Endothelial cell of umbilical vein (primary cell): ENCODE measurements at regions not wholly inside any gene's neighbourhood (a gene's known extent, or its start where the extent isn't known, plus 50 kb on each side); places are given as distances from the start of the nearest gene placed in this dataset.

Source experiments
- BruUV-seq: library from RNA; stranded (reverse); fragments of 400-500 nt; replicated peaks from 2 replicates; lab custom pipeline; 2021; lab: Mats Ljungman, UMichigan
- CTCF ChIA-PET: fragments of 300-600, 350-600 bp; sonication (Branson Sonifier 250); formaldehyde crosslinking; loops from one replicate; lab custom pipeline; 2021; ENCODE audit warnings: antibody characterized with exemption, inconsistent platforms; lab: Charles Lee
- POLR2A ChIA-PET: fragments of 300-600, 350-600 bp; sonication (Branson Sonifier 250); formaldehyde crosslinking; loops from one replicate; lab custom pipeline; 2021; ENCODE audit warnings: antibody characterized with exemption, inconsistent platforms; lab: Charles Lee
- DNase-seq: peaks from one replicate; pipeline ENCODE4 v3.0.0-alpha.2; 2011; ENCODE audit warnings: low read depth, low spot score
- FAIRE-seq: peaks from 2 replicates; lab custom pipeline; 2011; peaks lifted over from hg19 to GRCh38; lab: Jason Lieb, UNC
- H2AFZ ChIP-seq: 2 replicates; pipeline ENCODE4 v1.6.0; 2012; ENCODE audit warnings: low read depth, low read length, control low read depth, inconsistent platforms
- H3K27ac ChIP-seq: 2 replicates; pipeline ENCODE4 v1.5.1; 2011; ENCODE audit warnings: low read depth, mild to moderate bottlenecking, control low read depth, low read length, moderate library complexity; ENCODE audit not compliant: insufficient read depth
- H3K27me3 ChIP-seq, 2 experiments: 2 replicates each; pipeline versions ENCODE4 v1.6.0 to v1.6.1; 2011; ENCODE audit warnings: low read length in 2 of 2, mixed read lengths in 1 of 2; ENCODE audit not compliant: control insufficient read depth in 2 of 2, insufficient read depth in 2 of 2
- H3K36me3 ChIP-seq, 2 experiments: 2 replicates in 1 of 2; 3 replicates in 1 of 2; pipeline ENCODE4 v1.5.1; 2011; ENCODE audit warnings: low read length in 2 of 2, mild to moderate bottlenecking in 1 of 2, moderate library complexity in 1 of 2; ENCODE audit not compliant: control insufficient read depth in 2 of 2, insufficient read depth in 2 of 2; ENCODE audit errors: extremely low read depth in 1 of 2
- H3K4me1 ChIP-seq: 3 replicates; pipeline ENCODE4 v1.5.1; 2011; ENCODE audit warnings: mild to moderate bottlenecking, low read length; ENCODE audit not compliant: control insufficient read depth, insufficient read depth; ENCODE audit errors: extremely low read depth
- H3K4me2 ChIP-seq: 2 replicates; pipeline ENCODE4 v1.6.1; 2011; ENCODE audit warnings: low read length, control low read depth, mixed read lengths; ENCODE audit not compliant: insufficient read depth
- H3K4me3 ChIP-seq, 3 experiments: fragments of 200-600 bp in 1 of 3; sonication (generic), shearing (Covaris generic) in 1 of 3; replicated peaks in 1 of 3; 2 replicates each; pipeline ENCODE4 v1.5.1; 2011 to 2016; ENCODE audit warnings: control low read depth in 3 of 3, low read length in 3 of 3, mild to moderate bottlenecking in 2 of 3, inconsistent platforms in 1 of 3, low read depth in 1 of 3, moderate library complexity in 1 of 3; ENCODE audit not compliant: insufficient read depth in 1 of 3
- H3K79me2 ChIP-seq: 2 replicates; pipeline ENCODE4 v1.6.0; 2012; ENCODE audit warnings: low read length, inconsistent platforms; ENCODE audit not compliant: control insufficient read depth, insufficient read depth
- H3K9ac ChIP-seq: replicated peaks from 2 replicates; pipeline ENCODE3; 2011; ENCODE audit warnings: low read length, control low read depth; ENCODE audit not compliant: insufficient read depth; ENCODE audit errors: extremely low read depth
- H3K9me1 ChIP-seq: replicated peaks from 3 replicates; pipeline ENCODE4 v1.6.0; 2011; ENCODE audit warnings: mild to moderate bottlenecking, low read length; ENCODE audit not compliant: control insufficient read depth, insufficient read depth; ENCODE audit errors: extremely low read depth
- H3K9me3 ChIP-seq: replicated peaks from 2 replicates; pipeline ENCODE4 v1.5.1; 2012; ENCODE audit warnings: low read length, inconsistent platforms; ENCODE audit not compliant: control insufficient read depth, insufficient read depth
- H4K20me1 ChIP-seq: replicated peaks from 2 replicates; pipeline ENCODE3; 2011; ENCODE audit warnings: mild to moderate bottlenecking, low read length; ENCODE audit not compliant: control insufficient read depth, insufficient read depth; ENCODE audit errors: extremely low read depth
- CTCF ChIP-seq, 2 donors: IDR thresholded peaks; 1 replicate in 1 of 2; 2 replicates in 1 of 2; pipeline ENCODE4 v1.5.1; 2011; ENCODE audit warnings: low read length in 2 of 2, mild to moderate bottlenecking in 2 of 2, moderate library complexity in 2 of 2, control low read depth in 1 of 2, inconsistent platforms in 1 of 2, low read depth in 1 of 2; ENCODE audit not compliant: insufficient read depth in 1 of 2; ENCODE audit errors: extremely low read depth in 1 of 2
- EZH2 ChIP-seq: IDR thresholded peaks from 2 replicates; pipeline ENCODE4 v1.6.1; 2012; ENCODE audit warnings: borderline replicate concordance, low read depth, mild to moderate bottlenecking, moderate library complexity, low read length, inconsistent platforms; ENCODE audit not compliant: severe bottlenecking
- FOS ChIP-seq: IDR thresholded peaks from 2 replicates; pipeline ENCODE4 v1.6.1; 2011; ENCODE audit warnings: mild to moderate bottlenecking, low read length, moderate library complexity, borderline replicate concordance; ENCODE audit not compliant: insufficient read depth
- GATA2 ChIP-seq: IDR thresholded peaks from 2 replicates; pipeline ENCODE4 v1.7.0; 2011; ENCODE audit warnings: low read depth, mild to moderate bottlenecking, moderate library complexity, mixed read lengths, low read length; ENCODE audit not compliant: insufficient read length, insufficient read depth
- JUN ChIP-seq: IDR thresholded peaks from 2 replicates; pipeline ENCODE4 v1.6.1; 2011; ENCODE audit warnings: borderline replicate concordance, low read depth; ENCODE audit not compliant: insufficient read length, insufficient read depth
- MAX ChIP-seq: IDR thresholded peaks from 2 replicates; pipeline ENCODE4 v1.6.1; 2011; ENCODE audit not compliant: insufficient read depth, insufficient read length
- MYC ChIP-seq: IDR thresholded peaks from one replicate; pipeline ENCODE4 v1.6.1; 2011; ENCODE audit warnings: mild to moderate bottlenecking, low read depth, low read length
- POLR2A ChIP-seq: IDR thresholded peaks from 2 replicates; pipeline ENCODE4 v1.6.1; 2012; ENCODE audit warnings: low read depth, mild to moderate bottlenecking, control low read depth, low read length
- POLR2AphosphoS5 ChIP-seq: IDR thresholded peaks from 2 replicates; pipeline ENCODE4 v1.6.1; 2012; ENCODE audit warnings: low read depth, mild to moderate bottlenecking, control low read depth, low read length, moderate library complexity; ENCODE audit not compliant: insufficient read depth
- dilution Hi-C: fragments of 300-500 bp; cut with MboI; formaldehyde crosslinking; loops from one replicate; pipeline ENCODE4 v1.15.0; 2019; ENCODE audit warnings: low sequenced_read_pairs; ENCODE audit not compliant: extremely low pct_ligation_motif_present
- intact Hi-C: fragments of 100-400 bp; cut with micrococcal nuclease; formaldehyde crosslinking; loops from one replicate; pipeline ENCODE4 v1.10.0; 2022

- POLR2A ChIA-PET: interaction anchor here (1.1 kb wide), 1 partner anchor 26 kb away, joined by 4 read pairs; no protein-coding TSS in a partner anchor
- H3K9ac ChIP-seq: no peak overlapping the region
- FAIRE-seq (peak; percentile 84), DNase-seq (peak; percentile 73)
- no peak overlapping the region for H3K4me3 ChIP-seq
- intact Hi-C loops (loop anchor here (1.0 kb wide), 2 partner anchors 14 to 41 kb away; no protein-coding TSS in a partner anchor), dilution Hi-C loops (no loop called here)
- H3K79me2 ChIP-seq: no peaks in the 10 kb centered on the region
- BruUV-seq: no TSS peak
- TF ChIP-seq MYC (no peak), EZH2 (no peak), POLR2AphosphoS5 (peak; percentile 50), JUN (no peak), MAX (no peak), CTCF (IDR thresholded peaks at IDR 0.05; ENCODE audit: extremely low read depth in 1 of 2, insufficient read depth in 1 of 2, low read depth in 1 of 2, low read length in 2 of 2) (no peak), POLR2A (no peak), GATA2 (peak; percentile 72), FOS (peak; percentile 29)
- H3K9me3 ChIP-seq: no peaks in the 10 kb centered on the region
- no peaks in the 10 kb centered on the region for H3K36me3 ChIP-seq
- peak overlapping the region; percentile 35 for H3K27ac ChIP-seq
- no peaks in the 10 kb centered on the region for H3K27me3 ChIP-seq
- H4K20me1 ChIP-seq: no peaks in the 10 kb centered on the region
- H2AFZ ChIP-seq: peak overlapping the region; percentile 56
- peak overlapping the region; percentile 42 for H3K4me2 ChIP-seq
- H3K4me1 ChIP-seq: peaks cover 52% of the 10 kb centered on the region
- CTCF ChIA-PET: interaction anchor here (0.9 to 2.7 kb wide), 3 partner anchors 11 to 762 kb away, joined by 3 to 7 read pairs (median 3); no protein-coding TSS in a partner anchor
- no peaks in the 10 kb centered on the region for H3K9me1 ChIP-seq
Observed at GRCh38 chr18:71022389-71022788, 733.5 kb downstream of the SOCS6 start.
